Tibial artery (tissue), 4 donors: ENCODE measurements at regions not wholly inside any gene's neighbourhood (a gene's known extent, or its start where the extent isn't known, plus 50 kb on each side); places are given as distances from the start of the nearest gene placed in this dataset.

Experiments used
- DNase-seq, 2 donors: peaks; one replicate each; pipeline ENCODE4 v3.0.0-alpha.2; 2019
- H3K27ac ChIP-seq, 2 donors: fragments of 200-600 bp; sonication (generic) in 1 of 2; 1 replicate in 1 of 2; 2 replicates in 1 of 2; pipeline ENCODE4 v1.5.1; 2018 to 2019; ENCODE audit warnings: mild to moderate bottlenecking in 1 of 2
- H3K27me3 ChIP-seq, 2 donors: fragments of 200-600 bp; sonication (generic) in 1 of 2; one replicate each; pipeline versions ENCODE4 v1.5.1 to v1.6.0; 2016 to 2019
- H3K36me3 ChIP-seq, 3 donors: fragments of 200-600 bp; sonication (generic) in 2 of 3; one replicate each; pipeline ENCODE4 v1.5.1; 2016 to 2019; ENCODE audit warnings: mild to moderate bottlenecking in 2 of 3
- H3K4me1 ChIP-seq, 4 donors: fragments of 200-600 bp; sonication (generic) in 2 of 4; 1 replicate in 3 of 4; 2 replicates in 1 of 4; pipeline ENCODE4 v1.5.1; 2016 to 2019
- H3K4me3 ChIP-seq, 2 donors: fragments of 200-600 bp; sonication (generic) in 1 of 2; 1 replicate in 1 of 2; 2 replicates in 1 of 2; pipeline ENCODE4 v1.5.1; 2018 to 2019; ENCODE audit warnings: mild to moderate bottlenecking in 2 of 2
- H3K9me3 ChIP-seq, 3 donors: fragments of 200-600 bp; sonication (generic) in 1 of 3; one replicate each; pipeline ENCODE4 v1.5.1; 2016 to 2019
- intact Hi-C: fragments of 100-400 bp; cut with DNase I; formaldehyde crosslinking; loops from one replicate; pipeline ENCODE4 v1.15.0; 2023; ENCODE audit warnings: low total_unique reads
- TF ChIP-seq, protein P1 (sequence below), 2 experiments: fragments of 200-600 bp in 1 of 2; fragments of 450-650 bp in 1 of 2; IDR thresholded peaks; one replicate each; pipeline ENCODE4 v1.5.1; 2017 to 2019; ENCODE audit warnings: antibody characterized with exemption in 2 of 2, mild to moderate bottlenecking in 1 of 2, moderate library complexity in 1 of 2

DNA sequence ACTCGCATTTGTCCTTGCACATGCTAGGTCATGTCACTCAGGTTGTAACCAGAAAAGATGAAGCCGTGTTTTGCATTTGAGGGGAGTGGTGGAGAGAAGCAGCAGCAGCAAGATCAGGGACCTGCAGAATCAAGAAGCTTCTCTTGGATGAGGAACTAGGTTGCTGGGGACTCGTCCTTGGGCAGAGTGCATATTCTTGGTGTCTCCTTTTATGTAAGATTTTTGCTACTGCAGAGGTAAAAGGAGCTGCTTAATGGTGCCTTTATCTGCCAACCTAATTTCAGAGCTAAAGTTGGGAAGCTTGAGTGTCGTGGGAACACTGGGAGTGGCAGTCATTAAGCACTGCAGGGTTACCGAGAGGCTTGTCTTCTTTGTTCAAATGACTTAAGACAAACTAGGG lies 236.5 kb downstream of the MAP2K4 start:
- TF ChIP-seq, protein P1, sequence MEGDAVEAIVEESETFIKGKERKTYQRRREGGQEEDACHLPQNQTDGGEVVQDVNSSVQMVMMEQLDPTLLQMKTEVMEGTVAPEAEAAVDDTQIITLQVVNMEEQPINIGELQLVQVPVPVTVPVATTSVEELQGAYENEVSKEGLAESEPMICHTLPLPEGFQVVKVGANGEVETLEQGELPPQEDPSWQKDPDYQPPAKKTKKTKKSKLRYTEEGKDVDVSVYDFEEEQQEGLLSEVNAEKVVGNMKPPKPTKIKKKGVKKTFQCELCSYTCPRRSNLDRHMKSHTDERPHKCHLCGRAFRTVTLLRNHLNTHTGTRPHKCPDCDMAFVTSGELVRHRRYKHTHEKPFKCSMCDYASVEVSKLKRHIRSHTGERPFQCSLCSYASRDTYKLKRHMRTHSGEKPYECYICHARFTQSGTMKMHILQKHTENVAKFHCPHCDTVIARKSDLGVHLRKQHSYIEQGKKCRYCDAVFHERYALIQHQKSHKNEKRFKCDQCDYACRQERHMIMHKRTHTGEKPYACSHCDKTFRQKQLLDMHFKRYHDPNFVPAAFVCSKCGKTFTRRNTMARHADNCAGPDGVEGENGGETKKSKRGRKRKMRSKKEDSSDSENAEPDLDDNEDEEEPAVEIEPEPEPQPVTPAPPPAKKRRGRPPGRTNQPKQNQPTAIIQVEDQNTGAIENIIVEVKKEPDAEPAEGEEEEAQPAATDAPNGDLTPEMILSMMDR (IDR thresholded peaks at IDR 0.05) = no peak
- peaks cover 0 to 14% (median 0%) of the 10 kb centered on the region in 4 donors for H3K4me1 ChIP-seq
- H3K4me3 ChIP-seq = no peak overlapping the region
- no peaks in the 10 kb centered on the region for H3K9me3 ChIP-seq
- intact Hi-C loops = loop anchor here (2.0 to 5.0 kb wide), 2 partner anchors 290 to 416 kb away; no protein-coding TSS in a partner anchor
- H3K27ac ChIP-seq = no peak overlapping the region
- no peaks in the 10 kb centered on the region for H3K36me3 ChIP-seq
- no peak for DNase-seq
- no peaks in the 10 kb centered on the region for H3K27me3 ChIP-seq

DNA sequence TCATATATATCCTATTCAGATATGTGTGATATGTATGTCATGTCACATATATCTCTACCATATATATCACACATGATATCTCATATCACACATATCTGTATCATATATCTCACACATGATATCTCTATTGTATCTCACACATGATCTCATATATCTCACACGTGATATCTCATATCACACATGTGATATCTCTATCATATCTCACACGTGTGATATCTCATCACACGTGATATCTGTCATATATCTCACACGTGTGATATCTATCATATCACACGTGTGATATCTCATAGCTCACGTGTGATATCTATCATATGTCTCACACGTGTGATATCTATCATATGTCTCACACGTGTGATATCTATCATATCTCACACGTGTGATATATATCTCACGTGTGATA lies 240.7 kb downstream of the MAP2K4 start:
- no peak for DNase-seq
- Histone ChIP-seq H3K27me3 (no peaks in the 10 kb centered on the region), H3K9me3 (no peaks in the 10 kb centered on the region), H3K27ac (no peak overlapping the region), H3K36me3 (no peaks in the 10 kb centered on the region), H3K4me3 (no peak overlapping the region), H3K4me1 (peaks cover 0 to 9% (median 0%) of the 10 kb centered on the region in 4 donors)
- intact Hi-C loops = no loop called here
- TF ChIP-seq, protein P1 (IDR thresholded peaks at IDR 0.05) = no peak

DNA sequence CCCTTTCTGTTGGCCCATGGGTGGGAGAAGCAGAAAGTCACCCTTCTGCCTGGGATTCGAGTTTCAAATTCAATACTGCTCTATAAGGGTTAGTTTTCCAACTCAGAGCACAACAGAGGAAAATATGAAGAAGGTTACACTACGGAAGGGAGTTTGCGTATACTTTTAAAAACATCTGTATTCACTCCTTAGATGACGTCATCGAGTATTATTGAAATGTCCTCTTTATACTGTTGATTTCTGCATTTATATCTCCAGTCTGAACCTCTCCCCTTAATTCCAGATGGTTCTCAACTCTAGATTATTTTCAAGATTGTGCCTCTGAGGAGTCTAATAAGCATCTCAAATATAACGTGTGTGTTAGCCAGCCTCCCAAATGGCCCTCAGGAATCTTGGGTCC lies 249.1 kb downstream of the MAP2K4 start:
- Histone ChIP-seq H3K4me3 (no peak overlapping the region), H3K27me3 (no peaks in the 10 kb centered on the region), H3K27ac (no peak overlapping the region), H3K36me3 (no peaks in the 10 kb centered on the region), H3K9me3 (peaks cover 0 to 8% (median 5%) of the 10 kb centered on the region in 3 donors), H3K4me1 (no peaks in the 10 kb centered on the region)
- no peak for DNase-seq
- TF ChIP-seq, protein P1 (IDR thresholded peaks at IDR 0.05) = no peak
- intact Hi-C loops = no loop called here

DNA sequence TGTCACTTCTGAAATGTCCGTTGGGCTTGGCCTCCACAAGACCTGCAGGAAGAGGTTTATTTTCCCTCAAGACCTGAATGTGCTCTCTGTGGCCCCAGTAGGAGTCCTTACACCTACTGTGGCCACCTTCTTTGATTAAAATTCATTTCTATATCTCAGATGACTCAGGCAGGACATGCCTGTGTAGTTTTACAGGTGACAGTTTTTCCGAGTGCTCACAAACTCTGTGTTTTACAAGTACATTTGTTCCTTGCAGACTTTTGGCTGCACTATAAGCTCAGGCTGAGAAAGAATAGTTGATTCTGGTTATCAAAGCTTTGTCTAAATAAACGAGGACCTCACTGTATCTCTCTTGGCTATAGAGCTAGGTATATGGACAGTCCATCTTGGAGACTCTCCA lies 257.1 kb downstream of the MAP2K4 start:
- H3K27ac ChIP-seq = no peak overlapping the region
- no peak for DNase-seq
- intact Hi-C loops = no loop called here
- TF ChIP-seq, protein P1 (IDR thresholded peaks at IDR 0.05) = no peak
- peaks cover 0 to 13% (median 8%) of the 10 kb centered on the region in 4 donors for H3K4me1 ChIP-seq
- H3K9me3 ChIP-seq = peaks cover 0 to 8% (median 5%) of the 10 kb centered on the region in 3 donors
- H3K27me3 ChIP-seq = no peaks in the 10 kb centered on the region
- no peaks in the 10 kb centered on the region for H3K36me3 ChIP-seq
- no peak overlapping the region for H3K4me3 ChIP-seq

DNA sequence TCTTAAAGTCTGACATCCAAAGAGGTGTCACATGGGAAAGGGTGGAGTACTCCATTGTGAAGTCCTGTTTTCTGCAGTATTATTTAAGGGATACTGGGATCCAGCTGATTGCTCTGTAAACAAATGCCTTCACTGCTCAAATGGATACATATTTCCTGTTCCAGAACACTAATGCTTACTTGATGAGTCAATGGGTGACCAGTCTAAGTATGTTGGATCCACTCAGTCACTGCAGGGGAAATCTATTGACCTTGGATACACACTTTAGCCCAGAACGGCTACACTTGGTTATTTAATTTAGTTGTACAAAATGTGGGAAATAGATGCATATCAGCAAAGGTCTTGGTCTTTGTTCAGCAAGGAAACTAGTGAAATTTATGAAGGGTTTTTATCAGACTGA lies 261.4 kb downstream of the MAP2K4 start:
- Histone ChIP-seq H3K9me3 (no peaks in the 10 kb centered on the region), H3K36me3 (no peaks in the 10 kb centered on the region), H3K4me3 (no peak overlapping the region), H3K27ac (peak overlapping the region; percentile 45), H3K4me1 (peaks cover 0 to 18% (median 10%) of the 10 kb centered on the region in 4 donors), H3K27me3 (no peaks in the 10 kb centered on the region)
- DNase-seq = no peak
- intact Hi-C loops = no loop called here
- TF ChIP-seq, protein P1 (IDR thresholded peaks at IDR 0.05) = no peak

DNA sequence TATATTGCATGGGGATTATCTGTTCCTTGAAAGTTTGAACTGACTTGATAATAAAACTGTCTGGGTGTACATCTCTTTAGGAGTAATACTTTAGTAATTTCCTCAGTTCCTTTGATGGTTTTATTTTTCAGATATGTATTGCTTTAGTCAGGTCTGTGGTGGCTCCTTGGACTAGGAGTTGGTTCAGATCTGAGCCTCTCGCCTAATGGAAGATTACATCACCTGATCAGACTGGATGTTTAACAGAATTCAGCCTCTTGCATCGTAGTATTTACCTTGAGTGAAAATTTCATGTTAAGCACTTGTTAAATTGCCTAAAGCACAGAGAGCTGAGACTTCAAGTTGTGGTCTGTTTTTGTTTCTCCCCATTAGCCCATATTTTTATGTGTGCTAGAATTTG lies 267.3 kb downstream of the MAP2K4 start:
- TF ChIP-seq, protein P1 (IDR thresholded peaks at IDR 0.05) = no peak
- no peaks in the 10 kb centered on the region for H3K36me3 ChIP-seq
- no peak for DNase-seq
- intact Hi-C loops = no loop called here
- no peaks in the 10 kb centered on the region for H3K9me3 ChIP-seq
- H3K4me1 ChIP-seq = peaks cover 0 to 16% (median 8%) of the 10 kb centered on the region in 4 donors
- peak overlapping the region in 1 of 2 donors; percentile 30 for H3K27ac ChIP-seq
- H3K4me3 ChIP-seq = no peak overlapping the region
- H3K27me3 ChIP-seq = no peaks in the 10 kb centered on the region
